ENCODE measurements at regions not wholly inside any gene's neighbourhood (a gene's known extent, or its start where the extent isn't known, plus 50 kb on each side); places are given as distances from the start of the nearest gene placed in this dataset.

DNA sequence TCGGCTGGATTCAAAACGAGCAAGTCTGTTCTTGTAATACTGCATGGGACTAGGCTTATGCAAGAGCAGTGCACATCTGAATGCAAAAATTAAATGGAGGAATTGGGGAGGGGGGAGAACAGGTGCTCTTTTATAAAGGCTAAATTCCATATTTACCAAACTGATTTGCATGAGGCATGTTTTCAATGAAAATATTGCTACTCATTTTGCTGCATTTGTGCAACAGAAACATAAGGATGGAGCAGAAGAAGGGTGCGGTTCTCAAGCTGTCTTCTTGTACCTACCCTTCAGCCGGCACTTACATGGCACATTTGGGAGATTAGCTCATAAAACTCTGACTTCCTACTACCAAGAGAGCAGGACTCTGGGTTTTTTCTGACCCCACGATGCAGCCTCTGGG is 256.4 kb downstream of the CDCA7 start (continued):
- TF ChIP-seq, protein P1, sequence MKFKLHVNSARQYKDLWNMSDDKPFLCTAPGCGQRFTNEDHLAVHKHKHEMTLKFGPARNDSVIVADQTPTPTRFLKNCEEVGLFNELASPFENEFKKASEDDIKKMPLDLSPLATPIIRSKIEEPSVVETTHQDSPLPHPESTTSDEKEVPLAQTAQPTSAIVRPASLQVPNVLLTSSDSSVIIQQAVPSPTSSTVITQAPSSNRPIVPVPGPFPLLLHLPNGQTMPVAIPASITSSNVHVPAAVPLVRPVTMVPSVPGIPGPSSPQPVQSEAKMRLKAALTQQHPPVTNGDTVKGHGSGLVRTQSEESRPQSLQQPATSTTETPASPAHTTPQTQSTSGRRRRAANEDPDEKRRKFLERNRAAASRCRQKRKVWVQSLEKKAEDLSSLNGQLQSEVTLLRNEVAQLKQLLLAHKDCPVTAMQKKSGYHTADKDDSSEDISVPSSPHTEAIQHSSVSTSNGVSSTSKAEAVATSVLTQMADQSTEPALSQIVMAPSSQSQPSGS (CRISPR knock-in tag; IDR thresholded peaks at IDR 0.05; ENCODE audit: borderline replicate concordance, low read depth): no peak
- TF ChIP-seq ZNF121 (CRISPR knock-in tag; IDR thresholded peaks at IDR 0.05): no peak
- TF ChIP-seq ATF1 (CRISPR knock-in tag; IDR thresholded peaks at IDR 0.05): no peak
- no peak for TF ChIP-seq ZNF671 (CRISPR knock-in tag; IDR thresholded peaks at IDR 0.05)
- TF ChIP-seq, protein P2, sequence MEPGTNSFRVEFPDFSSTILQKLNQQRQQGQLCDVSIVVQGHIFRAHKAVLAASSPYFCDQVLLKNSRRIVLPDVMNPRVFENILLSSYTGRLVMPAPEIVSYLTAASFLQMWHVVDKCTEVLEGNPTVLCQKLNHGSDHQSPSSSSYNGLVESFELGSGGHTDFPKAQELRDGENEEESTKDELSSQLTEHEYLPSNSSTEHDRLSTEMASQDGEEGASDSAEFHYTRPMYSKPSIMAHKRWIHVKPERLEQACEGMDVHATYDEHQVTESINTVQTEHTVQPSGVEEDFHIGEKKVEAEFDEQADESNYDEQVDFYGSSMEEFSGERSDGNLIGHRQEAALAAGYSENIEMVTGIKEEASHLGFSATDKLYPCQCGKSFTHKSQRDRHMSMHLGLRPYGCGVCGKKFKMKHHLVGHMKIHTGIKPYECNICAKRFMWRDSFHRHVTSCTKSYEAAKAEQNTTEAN (CRISPR knock-in tag; IDR thresholded peaks at IDR 0.05): no peak
- no peak for TF ChIP-seq ZNF396 (CRISPR knock-in tag; IDR thresholded peaks at IDR 0.05; ENCODE audit: borderline replicate concordance)
- no peak for TF ChIP-seq IRF2 (CRISPR knock-in tag; IDR thresholded peaks at IDR 0.05; ENCODE audit: borderline replicate concordance, low read depth)
- TF ChIP-seq SMAD3 (CRISPR knock-in tag; IDR thresholded peaks at IDR 0.05; ENCODE audit: borderline replicate concordance): no peak

DNA sequence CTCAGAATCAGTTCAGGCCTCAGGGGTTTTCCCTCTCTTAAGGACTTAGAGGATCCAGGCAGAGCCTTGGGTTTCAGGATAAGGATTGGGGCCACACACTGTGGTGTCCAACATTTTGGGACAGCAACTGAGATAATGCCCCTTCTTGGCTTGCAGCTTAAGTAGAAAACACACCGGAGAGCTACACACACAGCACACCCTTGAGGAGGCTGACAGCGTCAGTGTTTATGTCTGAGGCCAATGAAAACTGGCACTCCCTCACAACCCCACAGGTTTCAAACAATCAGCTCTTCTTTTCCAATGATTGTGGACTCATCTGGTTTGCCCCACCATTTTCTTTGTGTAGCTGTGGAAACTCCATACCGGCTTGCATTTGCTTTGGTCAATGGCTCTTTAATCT is 257.7 kb downstream of the CDCA7 start:
- CTCF ChIA-PET: interaction anchor here (0.5 to 1.7 kb wide), 13 partner anchors 12 to 585 kb away, joined by 3 to 8 read pairs (median 4); no protein-coding TSS in a partner anchor
- no peak for DNase-seq (ENCODE audit: low spot score)
- H3K9me3 Mint-ChIP-seq: peaks cover 8% of the 10 kb centered on the region
- H3K27me3 Mint-ChIP-seq (ENCODE audit: low read depth): no peaks in the 10 kb centered on the region
- POLR2A ChIA-PET: interaction anchor here (0.6 kb wide), 1 partner anchor 71 kb away, joined by 3 read pairs; no protein-coding TSS in a partner anchor
- H3K4me3 Mint-ChIP-seq: no peak overlapping the region
- H3K27ac Mint-ChIP-seq: no peak overlapping the region
- H3K36me3 Mint-ChIP-seq: peaks cover 3% of the 10 kb centered on the region; the same call in 1 of the 2 replicates
- peak; percentile 81 for ATAC-seq
- H3K4me1 Mint-ChIP-seq: peaks cover 22% of the 10 kb centered on the region
- TF ChIP-seq JAZF1 (CRISPR knock-in tag; IDR thresholded peaks at IDR 0.05) (no peak), JUN (CRISPR knock-in tag; IDR thresholded peaks at IDR 0.05) (no peak), FOXJ3 (CRISPR knock-in tag; IDR thresholded peaks at IDR 0.05; ENCODE audit: borderline replicate concordance) (no peak), FOXP1 (CRISPR knock-in tag; IDR thresholded peaks at IDR 0.05; ENCODE audit: borderline replicate concordance) (no peak), ZNF138 (CRISPR knock-in tag; conservative IDR thresholded peaks at IDR 0.05) (no peak), ZNF232 (CRISPR knock-in tag; IDR thresholded peaks at IDR 0.05) (no peak), MYBL2 (CRISPR knock-in tag; IDR thresholded peaks at IDR 0.05) (no peak), ZNF219 (CRISPR knock-in tag; IDR thresholded peaks at IDR 0.05; ENCODE audit: borderline replicate concordance) (no peak), NR1H2 (CRISPR knock-in tag; IDR thresholded peaks at IDR 0.05) (no peak), KAT7 (CRISPR knock-in tag; IDR thresholded peaks at IDR 0.05; ENCODE audit: borderline replicate concordance) (no peak), NFYB (CRISPR knock-in tag; conservative IDR thresholded peaks at IDR 0.05; ENCODE audit: low read depth) (no peak), TCF7 (CRISPR knock-in tag; IDR thresholded peaks at IDR 0.05; ENCODE audit: low read depth) (no peak), ATF1 (CRISPR knock-in tag; IDR thresholded peaks at IDR 0.05) (no peak), GRHL2 (CRISPR knock-in tag; IDR thresholded peaks at IDR 0.05; ENCODE audit: insufficient replicate concordance, severe bottlenecking) (no peak)
- TF ChIP-seq, protein P3, sequence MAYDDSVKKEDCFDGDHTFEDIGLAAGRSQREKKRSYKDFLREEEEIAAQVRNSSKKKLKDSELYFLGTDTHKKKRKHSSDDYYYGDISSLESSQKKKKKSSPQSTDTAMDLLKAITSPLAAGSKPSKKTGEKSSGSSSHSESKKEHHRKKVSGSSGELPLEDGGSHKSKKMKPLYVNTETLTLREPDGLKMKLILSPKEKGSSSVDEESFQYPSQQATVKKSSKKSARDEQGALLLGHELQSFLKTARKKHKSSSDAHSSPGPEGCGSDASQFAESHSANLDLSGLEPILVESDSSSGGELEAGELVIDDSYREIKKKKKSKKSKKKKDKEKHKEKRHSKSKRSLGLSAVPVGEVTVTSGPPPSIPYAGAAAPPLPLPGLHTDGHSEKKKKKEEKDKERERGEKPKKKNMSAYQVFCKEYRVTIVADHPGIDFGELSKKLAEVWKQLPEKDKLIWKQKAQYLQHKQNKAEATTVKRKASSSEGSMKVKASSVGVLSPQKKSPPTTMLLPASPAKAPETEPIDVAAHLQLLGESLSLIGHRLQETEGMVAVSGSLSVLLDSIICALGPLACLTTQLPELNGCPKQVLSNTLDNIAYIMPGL (CRISPR knock-in tag; IDR thresholded peaks at IDR 0.05): no peak
- TF ChIP-seq, protein P4, sequence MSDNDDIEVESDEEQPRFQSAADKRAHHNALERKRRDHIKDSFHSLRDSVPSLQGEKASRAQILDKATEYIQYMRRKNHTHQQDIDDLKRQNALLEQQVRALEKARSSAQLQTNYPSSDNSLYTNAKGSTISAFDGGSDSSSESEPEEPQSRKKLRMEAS (CRISPR knock-in tag; IDR thresholded peaks at IDR 0.05): no peak
- TF ChIP-seq, protein P5, sequence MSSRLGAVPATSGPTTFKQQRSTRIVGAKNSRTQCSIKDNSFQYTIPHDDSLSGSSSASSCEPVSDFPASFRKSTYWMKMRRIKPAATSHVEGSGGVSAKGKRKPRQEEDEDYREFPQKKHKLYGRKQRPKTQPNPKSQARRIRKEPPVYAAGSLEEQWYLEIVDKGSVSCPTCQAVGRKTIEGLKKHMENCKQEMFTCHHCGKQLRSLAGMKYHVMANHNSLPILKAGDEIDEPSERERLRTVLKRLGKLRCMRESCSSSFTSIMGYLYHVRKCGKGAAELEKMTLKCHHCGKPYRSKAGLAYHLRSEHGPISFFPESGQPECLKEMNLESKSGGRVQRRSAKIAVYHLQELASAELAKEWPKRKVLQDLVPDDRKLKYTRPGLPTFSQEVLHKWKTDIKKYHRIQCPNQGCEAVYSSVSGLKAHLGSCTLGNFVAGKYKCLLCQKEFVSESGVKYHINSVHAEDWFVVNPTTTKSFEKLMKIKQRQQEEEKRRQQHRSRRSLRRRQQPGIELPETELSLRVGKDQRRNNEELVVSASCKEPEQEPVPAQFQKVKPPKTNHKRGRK (CRISPR knock-in tag; IDR thresholded peaks at IDR 0.05; ENCODE audit: borderline replicate concordance): no peak
- TF ChIP-seq, protein P6, sequence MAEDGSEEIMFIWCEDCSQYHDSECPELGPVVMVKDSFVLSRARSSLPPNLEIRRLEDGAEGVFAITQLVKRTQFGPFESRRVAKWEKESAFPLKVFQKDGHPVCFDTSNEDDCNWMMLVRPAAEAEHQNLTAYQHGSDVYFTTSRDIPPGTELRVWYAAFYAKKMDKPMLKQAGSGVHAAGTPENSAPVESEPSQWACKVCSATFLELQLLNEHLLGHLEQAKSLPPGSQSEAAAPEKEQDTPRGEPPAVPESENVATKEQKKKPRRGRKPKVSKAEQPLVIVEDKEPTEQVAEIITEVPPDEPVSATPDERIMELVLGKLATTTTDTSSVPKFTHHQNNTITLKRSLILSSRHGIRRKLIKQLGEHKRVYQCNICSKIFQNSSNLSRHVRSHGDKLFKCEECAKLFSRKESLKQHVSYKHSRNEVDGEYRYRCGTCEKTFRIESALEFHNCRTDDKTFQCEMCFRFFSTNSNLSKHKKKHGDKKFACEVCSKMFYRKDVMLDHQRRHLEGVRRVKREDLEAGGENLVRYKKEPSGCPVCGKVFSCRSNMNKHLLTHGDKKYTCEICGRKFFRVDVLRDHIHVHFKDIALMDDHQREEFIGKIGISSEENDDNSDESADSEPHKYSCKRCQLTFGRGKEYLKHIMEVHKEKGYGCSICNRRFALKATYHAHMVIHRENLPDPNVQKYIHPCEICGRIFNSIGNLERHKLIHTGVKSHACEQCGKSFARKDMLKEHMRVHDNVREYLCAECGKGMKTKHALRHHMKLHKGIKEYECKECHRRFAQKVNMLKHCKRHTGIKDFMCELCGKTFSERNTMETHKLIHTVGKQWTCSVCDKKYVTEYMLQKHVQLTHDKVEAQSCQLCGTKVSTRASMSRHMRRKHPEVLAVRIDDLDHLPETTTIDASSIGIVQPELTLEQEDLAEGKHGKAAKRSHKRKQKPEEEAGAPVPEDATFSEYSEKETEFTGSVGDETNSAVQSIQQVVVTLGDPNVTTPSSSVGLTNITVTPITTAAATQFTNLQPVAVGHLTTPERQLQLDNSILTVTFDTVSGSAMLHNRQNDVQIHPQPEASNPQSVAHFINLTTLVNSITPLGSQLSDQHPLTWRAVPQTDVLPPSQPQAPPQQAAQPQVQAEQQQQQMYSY (CRISPR knock-in tag; IDR thresholded peaks at IDR 0.05): no peak
- TF ChIP-seq, protein P7, sequence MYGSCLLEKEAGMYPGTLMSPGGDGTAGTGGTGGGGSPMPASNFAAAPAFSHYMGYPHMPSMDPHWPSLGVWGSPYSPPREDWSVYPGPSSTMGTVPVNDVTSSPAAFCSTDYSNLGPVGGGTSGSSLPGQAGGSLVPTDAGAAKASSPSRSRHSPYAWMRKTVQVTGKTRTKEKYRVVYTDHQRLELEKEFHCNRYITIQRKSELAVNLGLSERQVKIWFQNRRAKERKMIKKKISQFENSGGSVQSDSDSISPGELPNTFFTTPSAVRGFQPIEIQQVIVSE (CRISPR knock-in tag; IDR thresholded peaks at IDR 0.05; ENCODE audit: borderline replicate concordance): no peak

Measured in WTC11 (cell line).